Stimulated activated CD4-positive, alpha-beta T cell treated with anti-CD3 and anti-CD28 coated beads, Interleukin-1b, Interleukin-23, amount 100 ng/mL, for 48 hours (primary cell): ENCODE measurements at regions not wholly inside any gene's neighbourhood (a gene's known extent, or its start where the extent isn't known, plus 50 kb on each side); places are given as distances from the start of the nearest gene placed in this dataset.
"Not testable (repeated sequence)": the region's sequence is repeated elsewhere in the genome, so short reads cannot be mapped to it uniquely, and the experiment has no call there.

Experiments used
- DNase-seq: peaks from one replicate; pipeline ENCODE4 v3.0.0-alpha.2; 2020

GRCh38 chr22:22296047-22296446 lies 51.5 kb downstream of the VPREB1 start:
- not testable (repeated sequence) for DNase-seq

- DNase-seq: not testable (repeated sequence)
Measured at GRCh38 chr22:22297159-22297793, 52.7 kb downstream of the VPREB1 start.

GRCh38 chr22:22297794-22298653 lies 53.4 kb downstream of the VPREB1 start:
- peak; percentile 70 for DNase-seq

- not testable (repeated sequence) for DNase-seq
Measured at GRCh38 chr22:22298654-22299009, 54.0 kb downstream of the VPREB1 start.

GRCh38 chr22:22300511-22300910 lies 55.9 kb downstream of the VPREB1 start:
- DNase-seq: not testable (repeated sequence)

GRCh38 chr22:22300946-22301345 lies 56.4 kb downstream of the VPREB1 start:
- not testable (repeated sequence) for DNase-seq

GRCh38 chr22:22316589-22316988 lies 72.0 kb downstream of the VPREB1 start:
- DNase-seq: no peak

- no peak for DNase-seq
Measured at GRCh38 chr22:22318723-22319465, 74.3 kb downstream of the VPREB1 start.

GRCh38 chr22:22321743-22322611 lies 77.4 kb downstream of the VPREB1 start:
- peak; percentile 74 for DNase-seq

GRCh38 chr22:22322792-22323191 lies 78.2 kb downstream of the VPREB1 start:
- no peak for DNase-seq

- DNase-seq: no peak
Measured at GRCh38 chr22:22327723-22328122, 83.1 kb downstream of the VPREB1 start.

GRCh38 chr22:22329792-22330191 lies 85.2 kb downstream of the VPREB1 start:
- no peak for DNase-seq

GRCh38 chr22:22335640-22336039 lies 91.1 kb downstream of the VPREB1 start:
- DNase-seq: not testable (repeated sequence)

GRCh38 chr22:22336333-22336732 lies 91.7 kb downstream of the VPREB1 start:
- DNase-seq: not testable (repeated sequence)

GRCh38 chr22:22338778-22339177 lies 94.2 kb downstream of the VPREB1 start:
- not testable (repeated sequence) for DNase-seq

GRCh38 chr22:22341736-22342135 lies 97.2 kb downstream of the VPREB1 start:
- DNase-seq: no peak

- peak; percentile 64 for DNase-seq
Measured at GRCh38 chr22:22342697-22343580, 98.4 kb downstream of the VPREB1 start.

GRCh38 chr22:22343581-22344296 lies 99.2 kb downstream of the VPREB1 start:
- DNase-seq: no peak

- no peak for DNase-seq
Measured at GRCh38 chr22:22344430-22344829, 99.8 kb downstream of the VPREB1 start.

- DNase-seq: no peak
Measured at GRCh38 chr22:22345781-22346180, 101.2 kb downstream of the VPREB1 start.
